Coronary artery (tissue), 2 donors: ENCODE measurements at regions not wholly inside any gene's neighbourhood (a gene's known extent, or its start where the extent isn't known, plus 50 kb on each side); places are given as distances from the start of the nearest gene placed in this dataset.

Experiments used
- DNase-seq: peaks from one replicate; pipeline ENCODE4 v3.0.0-alpha.2; 2017; ENCODE audit warnings: low spot score
- H3K27ac ChIP-seq, 2 donors: fragments of 200-600 bp; sonication (generic); one replicate each; pipeline ENCODE4 v1.5.1; 2016 to 2019
- H3K4me3 ChIP-seq: fragments of 200-600 bp; sonication (generic); 2 replicates; pipeline ENCODE4 v1.5.1; 2016; ENCODE audit warnings: mild to moderate bottlenecking, moderate library complexity
- TF ChIP-seq, protein P1 (sequence below): fragments of 200-600 bp; sonication (generic); IDR thresholded peaks from one replicate; pipeline ENCODE4 v1.5.1; 2019; ENCODE audit warnings: antibody characterized with exemption

GRCh38 chr2:64786343-64787018 lies 132.8 kb upstream of the SERTAD2 start:
- DNase-seq, result no peak
- Histone ChIP-seq H3K27ac (no peak overlapping the region), H3K4me3 (no peak overlapping the region)
- TF ChIP-seq, protein P1, sequence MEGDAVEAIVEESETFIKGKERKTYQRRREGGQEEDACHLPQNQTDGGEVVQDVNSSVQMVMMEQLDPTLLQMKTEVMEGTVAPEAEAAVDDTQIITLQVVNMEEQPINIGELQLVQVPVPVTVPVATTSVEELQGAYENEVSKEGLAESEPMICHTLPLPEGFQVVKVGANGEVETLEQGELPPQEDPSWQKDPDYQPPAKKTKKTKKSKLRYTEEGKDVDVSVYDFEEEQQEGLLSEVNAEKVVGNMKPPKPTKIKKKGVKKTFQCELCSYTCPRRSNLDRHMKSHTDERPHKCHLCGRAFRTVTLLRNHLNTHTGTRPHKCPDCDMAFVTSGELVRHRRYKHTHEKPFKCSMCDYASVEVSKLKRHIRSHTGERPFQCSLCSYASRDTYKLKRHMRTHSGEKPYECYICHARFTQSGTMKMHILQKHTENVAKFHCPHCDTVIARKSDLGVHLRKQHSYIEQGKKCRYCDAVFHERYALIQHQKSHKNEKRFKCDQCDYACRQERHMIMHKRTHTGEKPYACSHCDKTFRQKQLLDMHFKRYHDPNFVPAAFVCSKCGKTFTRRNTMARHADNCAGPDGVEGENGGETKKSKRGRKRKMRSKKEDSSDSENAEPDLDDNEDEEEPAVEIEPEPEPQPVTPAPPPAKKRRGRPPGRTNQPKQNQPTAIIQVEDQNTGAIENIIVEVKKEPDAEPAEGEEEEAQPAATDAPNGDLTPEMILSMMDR, result no peak

DNA sequence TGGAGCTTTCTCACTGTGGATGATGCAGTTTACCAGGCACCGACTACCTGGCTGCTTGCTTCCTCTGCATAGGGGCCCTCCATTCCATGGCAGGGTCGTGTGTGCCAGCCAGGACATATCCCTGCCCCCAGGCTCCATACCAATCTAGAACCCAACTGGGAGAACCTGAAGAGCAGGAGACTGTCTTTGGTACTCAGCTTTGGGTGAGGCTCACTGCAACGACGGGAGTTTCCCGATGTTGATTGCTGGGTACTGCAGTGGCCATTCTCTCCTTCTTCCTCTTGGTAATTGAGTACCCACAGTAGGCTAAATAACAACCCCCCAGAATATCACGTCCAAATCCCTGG lies 133.3 kb upstream of the SERTAD2 start:
- no peak for DNase-seq
- Histone ChIP-seq H3K4me3 (no peak overlapping the region), H3K27ac (no peak overlapping the region)
- TF ChIP-seq, protein P1, result no peak

GRCh38 chr2:64787698-64788097 lies 134.0 kb upstream of the SERTAD2 start:
- TF ChIP-seq, protein P1, result no peak
- no peak overlapping the region for H3K27ac ChIP-seq
- H3K4me3 ChIP-seq, result no peak overlapping the region
- DNase-seq, result no peak

DNA sequence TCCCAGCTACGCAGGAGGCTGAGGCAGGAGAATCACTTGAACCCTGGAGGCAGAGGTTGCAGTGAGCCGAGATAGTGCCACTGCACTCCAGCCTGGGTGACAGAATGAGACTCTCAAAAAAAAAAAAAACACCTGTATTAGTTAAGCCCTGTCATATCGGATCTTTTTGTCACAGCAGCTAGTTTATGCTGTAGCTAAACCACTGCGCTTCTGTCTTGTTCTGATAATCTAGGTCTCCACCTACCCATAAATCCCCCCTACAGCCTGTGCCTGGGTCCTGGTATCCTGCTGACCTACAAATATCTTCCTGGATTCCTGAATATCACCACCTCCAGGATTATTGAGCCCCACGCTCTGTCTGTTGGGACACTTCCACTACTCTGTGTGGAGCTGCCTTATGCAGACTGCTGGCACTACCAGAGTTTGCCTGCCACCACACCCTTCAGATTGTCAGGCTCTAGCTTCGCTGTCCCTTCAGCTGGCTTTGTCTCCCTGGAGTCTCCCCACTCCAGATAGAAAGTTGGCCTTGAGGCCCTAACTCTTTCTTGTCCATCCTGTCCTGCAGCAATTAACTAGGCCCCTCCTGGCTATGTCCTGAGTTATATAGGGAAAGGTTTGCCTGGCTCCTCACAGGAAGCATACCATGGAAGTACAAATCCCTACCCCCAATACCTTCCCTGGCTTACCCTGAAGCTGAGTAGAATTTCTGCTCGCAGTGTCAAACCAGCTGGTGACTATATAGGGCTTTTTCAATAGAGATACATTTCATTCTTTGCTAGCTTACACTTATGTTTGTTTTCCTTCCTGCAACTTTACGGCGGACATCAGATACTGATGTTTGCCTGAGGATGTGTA lies 136.0 kb upstream of the SERTAD2 start:
- TF ChIP-seq, protein P1, result no peak
- no peak overlapping the region for H3K4me3 ChIP-seq
- no peak overlapping the region for H3K27ac ChIP-seq
- DNase-seq, result no peak

DNA sequence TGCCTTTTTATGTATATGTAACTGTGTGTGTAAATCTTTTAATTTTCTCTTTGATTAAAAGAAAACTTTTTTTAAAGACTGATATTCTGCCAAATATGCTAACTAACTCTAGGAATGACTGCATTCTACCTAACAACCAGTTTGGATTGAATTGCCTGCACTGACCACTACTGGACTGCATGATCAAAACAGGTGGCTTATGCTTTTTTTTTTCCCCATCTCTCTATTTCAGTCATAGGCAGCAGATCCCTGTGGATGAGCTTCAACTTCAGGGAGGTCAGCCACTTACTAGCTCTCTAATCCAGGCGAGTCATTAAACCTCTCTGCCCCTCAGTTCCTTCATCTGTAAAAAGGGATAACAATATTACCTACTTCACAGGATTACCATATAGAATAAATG lies 138.6 kb upstream of the SERTAD2 start:
- no peak overlapping the region for H3K4me3 ChIP-seq
- DNase-seq, result no peak
- TF ChIP-seq, protein P1, result no peak
- no peak overlapping the region for H3K27ac ChIP-seq

GRCh38 chr2:64792995-64793639 lies 139.4 kb upstream of the SERTAD2 start:
- Histone ChIP-seq H3K27ac (no peak overlapping the region), H3K4me3 (no peak overlapping the region)
- TF ChIP-seq, protein P1, result no peak
- DNase-seq, result no peak
